ENCODE measurements at regions not wholly inside any gene's neighbourhood (a gene's known extent, or its start where the extent isn't known, plus 50 kb on each side); places are given as distances from the start of the nearest gene placed in this dataset.

GRCh38 chr16:47851146-47851545 is 304.6 kb downstream of the ABCC12 start:
- ChIA-PET CTCF (no interaction called here), POLR2A (no interaction called here)
- TF ChIP-seq SIN3A (IDR thresholded peaks at IDR 0.05; ENCODE audit: borderline replicate concordance, insufficient read depth, low read depth, low read length) (no peak), POLR2AphosphoS5 (IDR thresholded peaks at IDR 0.05; ENCODE audit: low read depth, low read length) (no peak), CTCF (IDR thresholded peaks at IDR 0.05) (no peak), REST (IDR thresholded peaks at IDR 0.05; ENCODE audit: insufficient read depth in 1 of 2, low read depth in 2 of 2, low read length in 1 of 2) (no peak), TCF7L2 (IDR thresholded peaks at IDR 0.05; ENCODE audit: low read depth, low read length) (no peak)
- DNase-seq (ENCODE audit: low read depth, low spot score) (no peak), ATAC-seq (no peak)
- Histone ChIP-seq H3K27me3 (ENCODE audit: control insufficient read depth, insufficient read depth, low read length) (no peaks in the 10 kb centered on the region), H3K4me1 (ENCODE audit: control insufficient read depth, insufficient read depth, low read length) (no peaks in the 10 kb centered on the region), H3K36me3 (ENCODE audit: control insufficient read depth, insufficient read depth, low read length) (no peaks in the 10 kb centered on the region), H3K4me3 (ENCODE audit: low read depth in 2 of 2, low read length in 2 of 2) (no peak overlapping the region), H3K9me3 (ENCODE audit: control insufficient read depth, insufficient read depth, low read depth, low read length) (no peaks in the 10 kb centered on the region), H3K27ac (ENCODE audit: low read length) (no peak overlapping the region)
- BruUV-seq (replicated peaks), result no TSS peak
- intact Hi-C loops (cut with micrococcal nuclease; ENCODE audit: unreplicated experiment) (no loop called here), in situ Hi-C loops (cut with HindIII; ENCODE audit: low pct_unique_long_range_greater_than_20kb, low sequenced_read_pairs) (no loop called here)

- no peak for DNase-seq (ENCODE audit: low read depth, low spot score)
- TF ChIP-seq TCF7L2 (IDR thresholded peaks at IDR 0.05; ENCODE audit: low read depth, low read length) (no peak), CTCF (IDR thresholded peaks at IDR 0.05) (no peak), POLR2AphosphoS5 (IDR thresholded peaks at IDR 0.05; ENCODE audit: low read depth, low read length) (no peak), REST (IDR thresholded peaks at IDR 0.05; ENCODE audit: insufficient read depth in 1 of 2, low read depth in 2 of 2, low read length in 1 of 2) (no peak), SIN3A (IDR thresholded peaks at IDR 0.05; ENCODE audit: borderline replicate concordance, insufficient read depth, low read depth, low read length) (no peak)
- in situ Hi-C loops (cut with HindIII; ENCODE audit: low pct_unique_long_range_greater_than_20kb, low sequenced_read_pairs) (no loop called here), intact Hi-C loops (cut with micrococcal nuclease; ENCODE audit: unreplicated experiment) (no loop called here)
- Histone ChIP-seq H3K36me3 (ENCODE audit: control insufficient read depth, insufficient read depth, low read length) (no peaks in the 10 kb centered on the region), H3K4me1 (ENCODE audit: control insufficient read depth, insufficient read depth, low read length) (no peaks in the 10 kb centered on the region), H3K27ac (ENCODE audit: low read length) (no peak overlapping the region), H3K4me3 (ENCODE audit: low read depth in 2 of 2, low read length in 2 of 2) (no peak overlapping the region), H3K27me3 (ENCODE audit: control insufficient read depth, insufficient read depth, low read length) (no peaks in the 10 kb centered on the region), H3K9me3 (ENCODE audit: control insufficient read depth, insufficient read depth, low read depth, low read length) (no peaks in the 10 kb centered on the region)
- no TSS peak for BruUV-seq (replicated peaks)
- no peak for ATAC-seq
- ChIA-PET CTCF (no interaction called here), POLR2A (no interaction called here)
These were observed 306.1 kb downstream of the ABCC12 start for GRCh38 chr16:47849736-47850135.
